T-helper 2 cell treated with Interferon-gamma antibody and Interleukin-4, amounts not matched to agents 5 μg/mL and 100 μg/mL, for 36 hours (primary cell): ENCODE measurements at regions not wholly inside any gene's neighbourhood (a gene's known extent, or its start where the extent isn't known, plus 50 kb on each side); places are given as distances from the start of the nearest gene placed in this dataset.

ENCODE experiments used
- DNase-seq: peaks from one replicate; pipeline ENCODE4 v3.0.0; 2021; ENCODE audit warnings: low spot score
- H3K27ac Mint-ChIP-seq: one replicate; pipeline ENCODE4 v1.8.0; 2021; ENCODE audit warnings: mild to moderate bottlenecking, mixed read lengths
- H3K27me3 Mint-ChIP-seq: one replicate; pipeline ENCODE4 v1.8.0; 2021; ENCODE audit warnings: low read depth, mixed read lengths
- H3K36me3 Mint-ChIP-seq: one replicate; pipeline ENCODE4 v1.8.0; 2021; ENCODE audit warnings: low read depth, mixed read lengths
- H3K4me1 Mint-ChIP-seq: one replicate; pipeline ENCODE4 v1.8.0; 2021; ENCODE audit warnings: low read depth, mixed read lengths
- H3K4me3 Mint-ChIP-seq: one replicate; pipeline ENCODE4 v1.8.0; 2022; ENCODE audit warnings: mild to moderate bottlenecking, moderate library complexity, mixed read lengths
- H3K9me3 Mint-ChIP-seq: one replicate; pipeline ENCODE4 v1.8.0; 2021; ENCODE audit warnings: mixed read lengths

- no peak for DNase-seq
- Mint-ChIP-seq H3K27ac (no peak overlapping the region), H3K4me3 (no peak overlapping the region), H3K27me3 (no peaks in the 10 kb centered on the region), H3K36me3 (no peaks in the 10 kb centered on the region), H3K4me1 (no peaks in the 10 kb centered on the region), H3K9me3 (no peaks in the 10 kb centered on the region)
Observed at GRCh38 chr7:112874909-112875308, 84.7 kb upstream of the TMEM168 start.

- Mint-ChIP-seq H3K4me3 (no peak overlapping the region), H3K27ac (no peak overlapping the region), H3K36me3 (no peaks in the 10 kb centered on the region), H3K4me1 (no peaks in the 10 kb centered on the region), H3K9me3 (no peaks in the 10 kb centered on the region), H3K27me3 (no peaks in the 10 kb centered on the region)
- no peak for DNase-seq
Observed at GRCh38 chr7:112873831-112874553, 83.8 kb upstream of the TMEM168 start.

- Mint-ChIP-seq H3K27me3 (no peaks in the 10 kb centered on the region), H3K27ac (no peak overlapping the region), H3K4me3 (no peak overlapping the region), H3K9me3 (no peaks in the 10 kb centered on the region), H3K36me3 (no peaks in the 10 kb centered on the region), H3K4me1 (peaks cover 7% of the 10 kb centered on the region)
- peak; percentile 23 for DNase-seq
Observed at GRCh38 chr7:112869111-112869774, 79.0 kb upstream of the TMEM168 start.

- H3K9me3 Mint-ChIP-seq, result no peaks in the 10 kb centered on the region
- no peak overlapping the region for H3K4me3 Mint-ChIP-seq
- H3K27ac Mint-ChIP-seq, result no peak overlapping the region
Observed at GRCh38 chr7:112868609-112869008, 78.4 kb upstream of the TMEM168 start.

GRCh38 chr7:112866424-112866823 lies 76.2 kb upstream of the TMEM168 start:
- no peak for DNase-seq
- Mint-ChIP-seq H3K36me3 (no peaks in the 10 kb centered on the region), H3K4me1 (peaks cover 7% of the 10 kb centered on the region), H3K27ac (no peak overlapping the region), H3K27me3 (no peaks in the 10 kb centered on the region), H3K9me3 (no peaks in the 10 kb centered on the region), H3K4me3 (no peak overlapping the region)

More at GRCh38 chr7:112868609-112869008, 78.4 kb upstream of the TMEM168 start:
- Mint-ChIP-seq H3K4me1 (peaks cover 7% of the 10 kb centered on the region), H3K27me3 (no peaks in the 10 kb centered on the region), H3K36me3 (no peaks in the 10 kb centered on the region)
- DNase-seq, result no peak

GRCh38 chr7:112864380-112864779 lies 74.2 kb upstream of the TMEM168 start:
- H3K36me3 Mint-ChIP-seq, result no peaks in the 10 kb centered on the region
- H3K4me3 Mint-ChIP-seq, result no peak overlapping the region
- no peaks in the 10 kb centered on the region for H3K9me3 Mint-ChIP-seq
- H3K27ac Mint-ChIP-seq, result no peak overlapping the region
- H3K4me1 Mint-ChIP-seq, result peaks cover 7% of the 10 kb centered on the region
- no peaks in the 10 kb centered on the region for H3K27me3 Mint-ChIP-seq
- DNase-seq, result no peak

- Mint-ChIP-seq H3K4me3 (no peak overlapping the region), H3K36me3 (no peaks in the 10 kb centered on the region), H3K9me3 (no peaks in the 10 kb centered on the region), H3K4me1 (no peaks in the 10 kb centered on the region), H3K27ac (no peak overlapping the region), H3K27me3 (no peaks in the 10 kb centered on the region)
- no peak for DNase-seq
Observed at GRCh38 chr7:112858838-112859237, 68.6 kb upstream of the TMEM168 start.

- no peak for DNase-seq
- Mint-ChIP-seq H3K36me3 (no peaks in the 10 kb centered on the region), H3K4me3 (no peak overlapping the region), H3K9me3 (no peaks in the 10 kb centered on the region), H3K4me1 (no peaks in the 10 kb centered on the region), H3K27ac (no peak overlapping the region), H3K27me3 (no peaks in the 10 kb centered on the region)
Observed at GRCh38 chr7:112855227-112855626, 65.0 kb upstream of the TMEM168 start.

- H3K27ac Mint-ChIP-seq, result no peak overlapping the region
- H3K4me3 Mint-ChIP-seq, result no peak overlapping the region
- no peaks in the 10 kb centered on the region for H3K27me3 Mint-ChIP-seq
- DNase-seq, result no peak
- no peaks in the 10 kb centered on the region for H3K9me3 Mint-ChIP-seq
- no peaks in the 10 kb centered on the region for H3K36me3 Mint-ChIP-seq
- H3K4me1 Mint-ChIP-seq, result no peaks in the 10 kb centered on the region
Observed at GRCh38 chr7:112854169-112854568, 64.0 kb upstream of the TMEM168 start.

GRCh38 chr7:112853422-112853821 lies 63.2 kb upstream of the TMEM168 start:
- H3K4me3 Mint-ChIP-seq, result no peak overlapping the region
- no peak for DNase-seq
- H3K27ac Mint-ChIP-seq, result no peak overlapping the region
- H3K4me1 Mint-ChIP-seq, result no peaks in the 10 kb centered on the region
- no peaks in the 10 kb centered on the region for H3K36me3 Mint-ChIP-seq
- H3K27me3 Mint-ChIP-seq, result no peaks in the 10 kb centered on the region
- H3K9me3 Mint-ChIP-seq, result no peaks in the 10 kb centered on the region

GRCh38 chr7:112843151-112843550 lies 53.0 kb upstream of the TMEM168 start:
- Mint-ChIP-seq H3K27ac (no peak overlapping the region), H3K36me3 (peaks cover 1% of the 10 kb centered on the region), H3K9me3 (no peaks in the 10 kb centered on the region), H3K27me3 (no peaks in the 10 kb centered on the region), H3K4me1 (no peaks in the 10 kb centered on the region), H3K4me3 (no peak overlapping the region)
- DNase-seq, result no peak
